GM21528 (cell line): ENCODE measurements at regions not wholly inside any gene's neighbourhood (a gene's known extent, or its start where the extent isn't known, plus 50 kb on each side); places are given as distances from the start of the nearest gene placed in this dataset.

ENCODE experiments used
- ATAC-seq: cut with Tn5 transposase; IDR thresholded peaks from one replicate; pipeline ENCODE4 v1.9.1; 2021; ENCODE audit warnings: mild to moderate bottlenecking, moderate library complexity; ENCODE audit not compliant: unreplicated experiment, low FRiP score

- peak; percentile 63 for ATAC-seq
Observed at GRCh38 chr5:89948977-89949376, 460.6 kb downstream of the CETN3 start.

- ATAC-seq, result no peak
Observed at GRCh38 chr5:89946916-89947315, 462.6 kb downstream of the CETN3 start.

GRCh38 chr5:89946508-89946907 is 463.0 kb downstream of the CETN3 start:
- no peak for ATAC-seq

GRCh38 chr5:89942171-89942570 is 467.4 kb downstream of the CETN3 start:
- ATAC-seq, result no peak

GRCh38 chr5:89936576-89936975 is 473.0 kb downstream of the CETN3 start:
- no peak for ATAC-seq

GRCh38 chr5:89934069-89934468 is 475.5 kb downstream of the CETN3 start:
- peak; percentile 65 for ATAC-seq

- no peak for ATAC-seq
Observed at GRCh38 chr5:89932771-89933181, 476.8 kb downstream of the CETN3 start.

- peak; percentile 82 for ATAC-seq
Observed at GRCh38 chr5:89930591-89931392, 478.8 kb downstream of the CETN3 start.

GRCh38 chr5:89929834-89930233 is 479.7 kb downstream of the CETN3 start:
- no peak for ATAC-seq

GRCh38 chr5:89929173-89929572 is 480.4 kb downstream of the CETN3 start:
- no peak for ATAC-seq

GRCh38 chr5:89922161-89922560 is 487.4 kb downstream of the CETN3 start:
- no peak for ATAC-seq

- no peak for ATAC-seq
Observed at GRCh38 chr5:89917112-89917511, 492.4 kb downstream of the CETN3 start.

GRCh38 chr5:89916131-89916530 is 493.4 kb downstream of the CETN3 start:
- no peak for ATAC-seq

GRCh38 chr5:89908876-89909275 is 500.7 kb downstream of the CETN3 start:
- ATAC-seq, result no peak

GRCh38 chr5:89904442-89904841 is 505.1 kb downstream of the CETN3 start:
- no peak for ATAC-seq

- ATAC-seq, result no peak
Observed at GRCh38 chr5:89901983-89902382, 507.6 kb downstream of the CETN3 start.

- ATAC-seq, result no peak
Observed at GRCh38 chr5:89901346-89901745, 508.2 kb downstream of the CETN3 start.

- ATAC-seq, result no peak
Observed at GRCh38 chr5:89900346-89900745, 509.2 kb downstream of the CETN3 start.

- ATAC-seq, result no peak
Observed at GRCh38 chr5:89899559-89899958, 510.0 kb downstream of the CETN3 start.

- no peak for ATAC-seq
Observed at GRCh38 chr5:89893546-89893945, 516.0 kb downstream of the CETN3 start.

- ATAC-seq, result no peak
Observed at GRCh38 chr5:89885670-89886069, 523.9 kb downstream of the CETN3 start.

GRCh38 chr5:89883967-89884366 is 525.6 kb downstream of the CETN3 start:
- no peak for ATAC-seq
